CD4-positive, alpha-beta T cell treated with Interleukin-6 at 100 ng/mL for 8 hours (primary cell): ENCODE measurements at regions not wholly inside any gene's neighbourhood (a gene's known extent, or its start where the extent isn't known, plus 50 kb on each side); places are given as distances from the start of the nearest gene placed in this dataset.
A peak's percentile ranks its signal among the peaks of the same experiment; 100 is the strongest.

ENCODE experiments used
- DNase-seq: peaks from one replicate; pipeline ENCODE4 v3.0.0-alpha.2; 2020; ENCODE audit warnings: mixed read lengths, low spot score

DNA sequence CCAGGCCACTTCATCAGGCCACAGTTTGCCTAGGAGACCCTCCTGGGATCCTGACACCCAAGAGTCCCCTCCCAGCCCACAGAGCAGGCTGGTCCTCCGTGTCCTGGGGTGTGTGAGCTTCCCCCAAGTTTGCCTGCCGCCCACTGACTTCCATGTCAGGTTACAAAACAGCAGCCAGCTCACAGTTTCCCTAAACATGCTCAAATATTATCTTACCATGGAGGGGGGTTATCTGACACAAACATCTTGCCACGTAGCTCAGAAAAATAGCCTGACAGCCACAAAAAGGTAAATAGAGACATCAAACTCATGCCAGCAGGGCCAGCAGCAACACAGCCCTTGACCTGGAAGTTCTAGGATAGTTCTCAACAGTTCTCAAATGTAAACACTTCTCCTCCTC, 346.5 kb downstream of the TNS1 start:
- no peak for DNase-seq

DNA sequence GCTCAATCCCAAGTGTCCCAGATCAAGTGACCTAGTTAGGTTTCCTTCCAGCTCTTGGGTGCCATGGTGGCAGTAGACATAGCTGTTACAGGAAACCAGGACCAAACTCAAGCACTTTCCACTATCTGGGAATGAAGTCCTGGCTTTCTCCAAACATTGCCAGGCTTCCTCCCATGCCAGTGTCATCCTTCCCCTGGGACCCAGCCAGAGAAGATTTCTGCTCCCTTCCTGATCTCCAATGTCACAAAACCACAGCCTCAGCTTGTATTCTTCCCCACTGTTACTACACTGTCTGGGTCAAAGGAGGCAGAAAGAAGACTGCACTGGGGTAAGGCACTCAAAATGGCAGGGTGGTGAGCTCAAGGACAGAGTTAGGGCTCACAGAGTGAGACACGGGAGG, 347.1 kb downstream of the TNS1 start:
- no peak for DNase-seq

DNA sequence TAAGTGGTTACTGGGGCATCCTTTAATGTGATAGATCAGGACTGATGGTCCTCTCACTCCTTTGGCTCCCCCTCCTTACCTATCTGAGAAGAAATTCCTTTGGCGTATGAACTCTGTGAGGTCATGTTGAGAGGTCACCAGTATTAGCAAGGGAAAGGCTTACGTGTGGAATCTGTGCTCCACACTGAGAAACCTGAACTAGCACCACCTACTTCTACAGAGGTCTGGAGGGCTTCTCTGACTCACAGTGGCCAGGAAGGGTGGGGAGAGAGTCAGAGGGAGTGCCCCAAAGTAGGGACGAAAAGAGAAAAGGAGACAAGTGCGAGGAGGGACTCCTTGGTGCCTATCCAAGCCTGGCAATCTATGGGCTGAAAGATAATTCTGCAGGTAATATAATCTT, 348.6 kb downstream of the TNS1 start:
- DNase-seq, result no peak

DNA sequence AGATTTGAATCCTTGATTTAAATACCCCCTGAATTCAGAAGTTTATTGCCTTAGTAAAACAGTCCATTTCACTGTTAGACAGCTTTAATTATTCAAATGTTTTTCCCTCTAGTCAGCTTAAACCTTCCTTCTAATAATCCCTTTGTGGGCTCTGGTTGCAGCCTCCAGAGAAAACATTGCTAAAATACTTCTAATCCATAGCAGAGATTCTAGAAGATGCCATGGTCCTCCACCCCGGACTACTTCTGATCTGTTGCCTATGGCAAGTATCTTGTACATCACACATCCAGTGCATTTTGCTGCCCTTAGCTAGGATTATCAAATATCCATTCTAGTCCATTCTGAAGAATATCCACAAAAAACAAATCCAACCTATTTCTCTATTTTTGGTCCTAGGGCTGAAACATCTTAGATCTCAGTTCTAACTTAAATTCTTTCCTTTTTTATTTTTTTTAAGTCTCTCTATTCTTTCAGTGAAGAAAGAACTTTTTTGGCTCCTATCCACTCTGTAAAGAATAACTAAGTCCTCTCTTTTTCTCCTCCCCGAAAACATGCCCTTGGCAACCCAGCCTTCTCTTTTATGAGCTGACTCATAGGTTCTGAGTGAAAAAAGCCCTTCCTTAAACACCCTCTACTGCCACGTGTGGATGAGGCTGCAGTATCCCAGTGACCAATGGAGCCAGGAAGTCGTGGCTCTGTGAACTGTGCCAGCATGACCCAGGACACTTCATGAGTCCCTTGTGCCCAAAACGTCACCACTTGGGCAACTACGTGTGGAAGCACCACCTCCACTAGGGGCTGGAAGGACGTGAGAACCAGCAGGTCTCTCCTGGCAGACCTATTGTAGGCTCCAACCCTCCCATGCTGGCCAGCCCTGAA, 349.8 kb downstream of the TNS1 start:
- no peak for DNase-seq

DNA sequence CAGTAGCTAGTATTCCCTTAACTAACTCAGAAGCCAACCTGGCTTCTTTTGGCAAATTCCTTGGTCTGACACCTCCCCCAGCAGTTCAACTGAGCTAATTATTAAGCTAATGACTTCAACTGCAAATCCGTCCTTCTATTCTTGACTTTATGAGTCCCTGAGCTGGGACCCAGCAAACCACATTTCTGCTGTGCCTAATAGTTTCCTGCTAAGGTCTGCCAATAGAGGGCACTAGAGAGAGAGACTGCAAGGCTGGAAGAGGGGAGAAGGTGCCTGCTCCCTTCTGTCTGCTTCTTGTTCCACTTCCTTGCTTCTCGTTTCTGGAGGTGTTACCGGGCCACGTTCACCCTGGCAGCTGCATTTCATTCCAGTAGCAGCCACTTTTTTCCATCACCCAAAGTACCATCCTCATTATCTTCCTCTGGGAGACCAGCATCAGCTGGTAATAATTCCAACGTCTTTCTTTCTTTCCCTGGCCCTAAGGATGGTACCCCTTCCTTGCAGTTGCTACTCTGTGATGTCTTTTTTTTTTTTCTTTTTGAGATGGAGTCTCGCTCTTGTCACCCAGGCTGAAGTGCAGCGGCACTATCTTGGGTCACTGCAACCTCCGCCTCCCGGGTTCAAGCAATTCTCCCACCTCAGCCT, 352.0 kb downstream of the TNS1 start:
- DNase-seq, result peak; percentile 4

DNA sequence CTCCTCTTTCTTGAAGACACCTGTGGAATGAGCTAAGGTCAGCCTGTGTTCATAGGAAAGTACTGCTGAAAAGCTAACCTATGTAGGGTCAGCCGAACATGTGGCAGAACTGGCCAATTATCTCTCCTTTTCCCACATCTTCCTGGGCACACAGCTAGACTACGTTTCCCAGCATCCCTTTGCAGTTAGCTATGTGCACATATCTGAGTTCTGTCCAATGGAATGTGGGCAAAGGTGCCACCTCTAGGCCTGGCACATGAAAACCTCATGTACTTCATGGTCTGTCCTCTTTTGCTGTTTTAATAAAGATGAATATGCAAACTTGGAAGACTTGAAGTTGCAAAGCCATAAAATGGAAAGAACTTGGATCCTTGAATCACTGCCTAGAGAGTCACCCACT, 352.6 kb downstream of the TNS1 start:
- DNase-seq, result no peak

DNA sequence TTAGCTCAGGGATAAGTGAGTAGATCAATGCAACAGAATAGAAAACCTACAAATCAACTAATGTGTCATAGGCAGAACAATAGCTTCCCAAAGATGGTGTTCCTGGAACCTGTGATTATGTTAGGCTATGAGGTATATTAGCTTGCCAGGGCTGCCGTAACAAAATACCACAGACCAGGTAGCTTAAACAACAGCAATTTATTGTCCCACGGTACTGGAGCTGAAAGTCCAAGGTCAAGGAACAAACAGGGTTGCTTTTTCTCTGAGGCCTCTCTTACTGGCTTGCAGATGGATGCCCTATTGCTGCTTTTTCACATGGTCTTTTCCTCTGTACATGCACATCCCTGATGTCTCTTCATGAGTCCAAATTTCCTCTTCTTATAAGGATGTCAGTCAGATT, 354.9 kb downstream of the TNS1 start:
- no peak for DNase-seq

DNA sequence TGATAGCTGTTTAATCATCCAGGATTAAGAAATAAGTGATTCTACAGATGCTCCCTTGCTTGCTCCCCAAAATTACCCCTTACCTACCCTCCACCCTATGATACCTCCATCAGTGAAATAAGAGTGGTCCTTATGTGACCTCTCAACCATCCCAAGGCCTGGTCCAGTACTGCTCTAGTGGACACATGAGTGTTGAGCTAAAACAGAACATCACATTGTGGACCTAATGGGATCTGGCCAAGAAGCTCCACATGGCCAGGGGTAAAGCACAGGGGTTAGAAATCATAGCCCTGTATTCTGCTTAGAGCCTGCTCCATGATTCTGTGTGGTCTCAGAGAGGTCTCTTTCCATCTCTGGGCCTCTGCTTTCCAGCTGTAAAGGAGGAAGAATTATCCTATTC, 355.6 kb downstream of the TNS1 start:
- no peak for DNase-seq

DNA sequence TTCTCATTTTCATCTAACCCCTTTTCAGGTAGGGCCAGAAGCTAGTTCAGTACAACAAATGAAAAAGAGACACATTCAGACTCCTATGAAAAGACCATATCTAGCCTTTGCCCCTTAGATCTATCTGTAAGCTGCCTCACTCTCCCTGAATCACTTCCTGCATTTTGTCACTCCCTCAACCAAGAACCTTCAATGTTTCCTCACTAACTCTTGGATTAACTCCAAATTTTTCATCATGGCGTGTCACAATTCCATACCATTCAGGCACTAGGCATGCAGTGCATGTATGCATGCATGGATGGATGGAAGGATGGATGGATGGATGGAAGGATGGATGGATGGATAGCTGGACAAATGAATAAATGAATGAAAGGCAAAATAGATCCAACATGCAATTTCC, 356.9 kb downstream of the TNS1 start:
- DNase-seq, result no peak

DNA sequence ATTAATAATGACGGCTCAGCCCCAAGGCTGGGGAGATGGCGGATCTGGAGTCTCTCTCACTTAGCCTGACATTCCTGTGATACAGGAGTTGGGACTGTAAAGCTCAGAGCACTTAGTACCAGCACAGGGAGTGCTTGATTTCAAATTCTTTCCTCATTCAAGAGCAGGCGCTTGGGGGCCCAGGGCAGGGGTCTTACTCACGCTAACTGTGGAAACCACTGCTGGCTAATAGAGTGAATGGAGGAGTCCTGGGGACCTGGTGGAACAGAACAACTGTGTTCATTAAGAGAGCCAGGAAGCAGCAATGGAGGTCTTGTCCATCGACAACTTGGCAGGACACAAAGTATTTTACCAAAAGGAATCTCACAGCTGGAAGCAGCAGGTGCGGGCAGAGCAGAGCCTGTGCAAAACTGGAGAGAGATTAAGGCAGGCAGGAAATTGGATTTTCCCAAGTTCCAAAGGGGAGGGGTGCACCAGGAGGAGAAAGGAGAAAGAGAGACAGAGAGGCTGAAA, 358.9 kb downstream of the TNS1 start:
- DNase-seq, result no peak

DNA sequence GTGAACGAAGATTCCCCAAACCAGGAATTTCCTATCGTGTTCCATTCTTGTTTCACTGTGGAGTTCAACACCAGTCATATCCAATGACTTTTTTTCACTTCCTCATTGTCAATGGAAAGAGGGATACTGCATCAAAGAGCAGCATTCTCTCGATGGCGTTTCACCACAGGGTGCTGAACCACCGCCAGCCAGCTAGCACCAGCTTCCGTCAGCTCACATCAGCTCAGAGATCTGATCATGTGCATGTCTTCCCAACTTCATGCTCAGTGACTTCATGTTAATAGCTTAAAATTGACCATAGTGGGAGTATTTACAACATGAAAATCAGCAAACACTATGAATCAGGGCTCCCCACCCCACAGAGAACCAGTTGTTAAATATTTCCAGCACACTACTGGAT, 359.9 kb downstream of the TNS1 start:
- no peak for DNase-seq

DNA sequence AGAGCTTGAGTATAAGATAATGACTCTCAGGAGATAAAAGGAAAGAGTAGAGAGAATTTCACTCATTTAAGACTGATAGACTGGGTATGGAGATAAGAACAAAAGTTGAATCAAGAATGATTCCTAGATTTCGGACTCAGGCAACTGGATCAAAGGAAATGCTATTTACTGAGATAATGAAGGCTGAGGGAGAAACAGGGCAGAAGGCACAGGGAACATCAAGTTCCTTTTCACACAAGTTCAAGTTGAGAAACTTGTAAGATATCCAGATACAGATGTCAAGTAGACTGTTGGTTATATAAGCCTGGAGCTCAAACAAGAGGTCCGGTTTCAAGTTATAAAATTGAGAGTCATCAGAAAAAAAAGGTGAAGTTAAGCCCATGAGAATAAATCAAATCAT, 360.8 kb downstream of the TNS1 start:
- no peak for DNase-seq

DNA sequence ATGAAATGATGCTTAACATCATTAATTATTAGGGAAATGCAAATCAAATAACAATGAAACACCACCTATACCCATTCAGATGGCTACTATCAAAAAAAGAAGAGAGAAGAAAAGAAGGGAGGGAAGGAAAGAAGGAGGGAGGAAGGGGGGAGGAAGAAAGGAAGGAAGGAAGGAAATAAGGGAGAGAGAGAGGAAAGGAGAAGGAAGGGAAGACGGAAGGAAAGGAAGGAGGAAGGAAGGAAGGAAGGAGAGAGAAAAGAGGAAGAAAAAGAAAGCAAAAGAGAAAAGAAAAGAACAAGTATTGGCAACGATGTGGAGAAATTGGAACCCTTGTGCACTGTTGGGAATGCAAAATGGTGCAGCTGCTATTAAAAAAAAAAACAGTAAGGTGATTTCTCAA, 363.3 kb downstream of the TNS1 start:
- DNase-seq, result no peak

DNA sequence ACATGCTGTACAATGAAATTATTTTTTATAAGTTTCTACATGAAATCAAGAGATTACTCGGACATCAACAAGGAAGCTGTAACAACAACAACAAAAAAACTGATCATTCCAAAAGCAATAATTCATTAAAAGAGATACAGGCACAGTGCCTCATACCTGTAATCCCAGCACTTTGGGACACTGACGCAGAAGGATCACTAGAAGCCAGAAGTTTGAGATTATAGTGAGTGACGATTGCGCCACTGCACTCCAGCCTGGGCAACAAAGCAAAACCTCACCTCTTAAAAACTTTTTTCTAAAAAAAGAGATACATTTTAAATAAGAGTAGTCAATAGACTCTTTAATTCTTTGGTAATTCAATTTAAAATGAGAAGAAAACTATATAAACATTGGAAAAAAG, 364.3 kb downstream of the TNS1 start:
- DNase-seq, result no peak

DNA sequence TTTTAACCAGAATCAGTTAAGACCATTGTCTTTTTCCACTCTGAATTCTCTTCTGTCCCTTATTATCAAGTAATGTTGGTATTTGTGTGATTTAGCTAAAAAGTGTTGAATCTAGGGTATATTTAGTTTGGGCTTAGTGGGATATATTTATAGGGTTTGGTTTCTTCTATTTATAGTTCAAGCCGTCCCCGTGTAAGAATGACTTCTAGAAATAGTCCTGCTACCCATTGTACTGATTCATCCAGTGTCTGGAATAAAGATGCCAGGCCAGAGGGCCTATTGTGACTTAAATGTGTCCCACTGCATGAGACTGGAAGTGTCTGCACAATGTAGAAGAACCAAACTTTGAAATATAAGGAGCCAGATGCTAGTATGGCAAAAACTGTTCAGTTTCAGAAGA, 364.8 kb downstream of the TNS1 start:
- no peak for DNase-seq

DNA sequence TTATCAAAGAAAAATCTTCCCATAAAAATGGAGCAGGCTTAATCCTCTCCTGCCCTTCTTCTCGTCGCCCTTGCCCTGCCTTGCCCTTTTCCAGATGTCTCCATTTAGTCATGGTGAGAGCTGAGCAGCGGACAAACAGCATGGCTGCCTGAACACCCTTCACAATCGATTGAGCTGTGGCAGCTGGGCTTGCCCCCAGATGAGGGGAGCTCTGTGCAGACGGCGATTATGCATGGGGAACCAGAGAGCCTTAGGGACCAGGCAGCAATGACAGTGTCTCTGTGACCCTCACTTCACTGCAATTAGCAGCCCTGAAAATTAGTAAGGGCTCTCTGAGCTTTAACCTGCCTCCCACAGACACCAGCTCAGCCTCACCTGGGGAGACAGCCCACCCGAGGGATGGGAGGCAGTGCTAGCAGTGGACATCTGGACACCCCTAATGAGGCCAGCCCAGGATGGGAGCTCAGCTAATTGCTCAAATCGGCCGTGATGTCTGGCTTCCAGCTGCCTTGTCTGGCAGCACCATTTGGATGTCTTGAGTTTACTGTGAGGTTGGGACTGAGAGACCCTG, 365.7 kb downstream of the TNS1 start:
- DNase-seq, result no peak

DNA sequence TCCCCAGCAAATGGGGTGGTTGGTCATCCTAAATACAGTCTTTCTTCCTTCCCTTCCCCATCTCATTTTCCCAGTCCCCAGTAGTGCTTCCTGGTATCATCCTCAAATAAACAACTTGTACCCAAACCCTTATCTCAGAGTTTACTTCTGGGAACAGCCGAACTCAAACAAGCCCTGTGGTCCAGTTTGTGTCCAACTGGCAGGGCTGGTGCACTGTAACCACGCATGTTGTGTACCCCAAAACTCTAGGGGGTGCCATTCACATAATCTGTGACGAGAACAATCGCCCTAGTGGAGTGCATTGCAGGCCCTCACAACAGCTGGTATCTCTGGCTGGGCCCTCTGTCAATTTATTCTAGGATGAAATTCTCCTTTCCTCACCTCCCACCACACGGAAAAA, 366.2 kb downstream of the TNS1 start:
- DNase-seq, result no peak

DNA sequence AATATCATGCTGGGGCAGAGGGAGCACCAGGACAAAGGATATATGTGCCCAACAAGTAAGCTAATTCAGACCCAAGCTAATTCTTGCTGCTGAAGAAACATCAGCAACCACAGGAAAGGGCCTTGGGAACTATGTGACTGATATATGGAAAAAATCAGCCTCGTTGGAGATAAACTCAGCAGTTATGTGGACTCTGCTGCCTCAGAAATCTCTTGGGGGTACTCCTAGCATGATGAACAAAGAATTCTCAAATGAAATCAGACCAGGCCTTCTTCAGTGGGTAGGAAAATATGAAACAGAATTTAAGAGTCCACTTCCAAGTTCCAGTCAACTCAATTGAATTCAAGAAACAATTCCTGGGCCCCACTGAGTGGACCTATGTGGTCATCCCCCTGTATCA, 367.9 kb downstream of the TNS1 start:
- DNase-seq, result no peak

DNA sequence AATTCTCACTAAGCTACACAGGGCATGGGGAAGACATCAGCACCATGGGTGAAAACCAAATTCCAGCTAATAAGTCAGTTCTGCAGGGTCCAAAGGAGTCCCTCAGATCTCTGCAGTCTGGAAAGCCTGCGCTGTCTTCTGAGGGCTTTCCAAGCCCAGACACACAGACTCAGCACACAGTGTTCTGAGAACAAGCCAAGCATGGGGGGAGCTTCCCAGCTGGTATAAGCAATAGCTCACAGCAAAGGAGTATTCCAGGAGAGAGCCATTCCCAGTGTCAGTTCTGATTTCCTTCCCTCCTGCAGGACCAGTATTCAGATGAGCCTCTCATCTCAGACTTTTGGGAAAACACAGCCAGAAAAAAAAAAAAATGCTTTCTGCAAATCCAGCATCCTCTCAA, 370.8 kb downstream of the TNS1 start:
- DNase-seq, result no peak

DNA sequence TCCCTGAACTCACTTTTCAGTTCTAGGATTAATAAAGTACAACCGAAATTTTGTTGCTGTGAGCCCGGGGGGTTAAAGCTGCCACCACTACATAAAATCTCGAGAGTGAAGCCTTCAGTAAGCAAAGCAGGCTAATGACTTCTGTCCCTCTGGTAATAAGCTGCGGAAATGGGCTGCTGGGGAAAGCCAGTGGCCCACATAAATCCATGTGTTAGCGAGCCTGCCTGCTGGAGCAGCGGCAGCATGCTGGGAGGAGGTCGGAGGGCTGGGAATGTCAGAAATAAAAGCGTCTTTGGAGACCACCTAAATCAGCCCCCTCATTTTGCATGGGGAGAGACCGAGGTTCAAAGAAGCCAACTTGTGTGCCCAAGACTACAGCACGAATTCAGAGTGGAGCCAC, 371.7 kb downstream of the TNS1 start:
- DNase-seq, result no peak

DNA sequence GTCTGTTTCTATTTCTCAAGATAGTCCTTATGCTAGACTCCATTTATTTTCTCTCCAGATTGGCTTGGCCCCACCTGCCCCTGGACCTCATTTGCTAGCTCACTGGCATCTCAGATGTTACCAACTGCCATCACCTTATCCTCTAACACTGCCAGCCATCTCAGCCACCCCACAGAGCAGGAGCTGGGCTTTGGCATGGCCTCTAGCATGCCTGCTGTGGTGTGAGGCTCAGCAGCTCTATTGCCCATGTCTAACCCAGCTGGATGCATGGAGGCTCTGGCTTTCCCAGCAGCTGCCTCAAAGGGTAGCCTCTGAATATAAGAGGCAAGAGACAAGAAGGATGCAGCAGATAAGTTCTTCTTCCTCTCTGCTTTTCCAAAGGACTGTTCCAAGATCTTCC, 373.4 kb downstream of the TNS1 start:
- DNase-seq, result no peak

DNA sequence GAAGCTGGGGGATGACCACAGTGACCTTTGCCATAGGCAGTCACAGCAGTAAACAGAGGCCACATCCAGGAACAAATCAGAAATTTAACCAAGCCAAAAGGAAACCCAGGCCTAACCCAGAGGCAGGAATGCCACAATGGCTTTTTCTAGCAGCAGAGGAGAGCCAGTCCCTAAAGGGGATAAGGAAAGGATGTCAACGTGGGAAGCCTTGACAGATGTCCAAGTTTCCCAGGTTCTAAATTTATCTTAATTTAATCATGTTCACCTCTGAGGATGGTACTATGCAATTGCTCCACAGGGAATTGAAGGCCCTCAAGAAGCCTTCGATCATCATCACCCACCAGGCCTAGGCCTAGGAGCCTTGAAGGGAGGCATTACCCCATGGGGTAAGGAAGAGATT, 374.7 kb downstream of the TNS1 start:
- DNase-seq, result no peak

DNA sequence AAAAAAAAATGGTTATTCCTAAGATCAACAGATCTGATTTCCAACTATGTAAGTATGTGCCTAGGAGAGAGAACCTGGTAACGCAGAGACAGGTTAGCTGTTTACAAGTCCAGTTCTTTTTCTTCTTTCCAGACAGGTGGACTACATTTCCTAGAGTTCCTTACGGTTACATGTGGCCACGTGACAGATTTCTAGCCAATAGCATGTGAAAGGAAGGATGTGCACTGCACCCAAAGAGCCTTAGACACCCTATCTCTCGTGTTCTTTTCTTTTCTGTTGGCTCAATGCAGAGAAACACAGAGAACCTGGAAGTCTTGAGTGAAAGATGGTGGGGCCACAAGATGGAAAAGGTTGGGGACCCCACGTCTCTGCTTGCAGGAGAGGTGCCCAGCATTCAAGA, 375.9 kb downstream of the TNS1 start:
- no peak for DNase-seq
